Endothelial cell of umbilical vein (primary cell): ENCODE measurements at regions not wholly inside any gene's neighbourhood (a gene's known extent, or its start where the extent isn't known, plus 50 kb on each side); places are given as distances from the start of the nearest gene placed in this dataset.

Experiments
- BruUV-seq: library from RNA; stranded (reverse); fragments of 400-500 nt; replicated peaks from 2 replicates; lab custom pipeline; 2021; lab: Mats Ljungman, UMichigan
- CTCF ChIA-PET: fragments of 300-600, 350-600 bp; sonication (Branson Sonifier 250); formaldehyde crosslinking; loops from one replicate; lab custom pipeline; 2021; ENCODE audit warnings: antibody characterized with exemption, inconsistent platforms; lab: Charles Lee
- POLR2A ChIA-PET: fragments of 300-600, 350-600 bp; sonication (Branson Sonifier 250); formaldehyde crosslinking; loops from one replicate; lab custom pipeline; 2021; ENCODE audit warnings: antibody characterized with exemption, inconsistent platforms; lab: Charles Lee
- DNase-seq: peaks from one replicate; pipeline ENCODE4 v3.0.0-alpha.2; 2011; ENCODE audit warnings: low read depth, low spot score
- FAIRE-seq: peaks from 2 replicates; lab custom pipeline; 2011; peaks lifted over from hg19 to GRCh38; lab: Jason Lieb, UNC
- H2AFZ ChIP-seq: 2 replicates; pipeline ENCODE4 v1.6.0; 2012; ENCODE audit warnings: low read depth, low read length, control low read depth, inconsistent platforms
- H3K27ac ChIP-seq: 2 replicates; pipeline ENCODE4 v1.5.1; 2011; ENCODE audit warnings: low read depth, mild to moderate bottlenecking, control low read depth, low read length, moderate library complexity; ENCODE audit not compliant: insufficient read depth
- H3K27me3 ChIP-seq, 2 experiments: 2 replicates each; pipeline versions ENCODE4 v1.6.0 to v1.6.1; 2011; ENCODE audit warnings: low read length in 2 of 2, mixed read lengths in 1 of 2; ENCODE audit not compliant: control insufficient read depth in 2 of 2, insufficient read depth in 2 of 2
- H3K36me3 ChIP-seq, 2 experiments: 2 replicates in 1 of 2; 3 replicates in 1 of 2; pipeline ENCODE4 v1.5.1; 2011; ENCODE audit warnings: low read length in 2 of 2, mild to moderate bottlenecking in 1 of 2, moderate library complexity in 1 of 2; ENCODE audit not compliant: control insufficient read depth in 2 of 2, insufficient read depth in 2 of 2; ENCODE audit errors: extremely low read depth in 1 of 2
- H3K4me1 ChIP-seq: 3 replicates; pipeline ENCODE4 v1.5.1; 2011; ENCODE audit warnings: mild to moderate bottlenecking, low read length; ENCODE audit not compliant: control insufficient read depth, insufficient read depth; ENCODE audit errors: extremely low read depth
- H3K4me2 ChIP-seq: 2 replicates; pipeline ENCODE4 v1.6.1; 2011; ENCODE audit warnings: low read length, control low read depth, mixed read lengths; ENCODE audit not compliant: insufficient read depth
- H3K4me3 ChIP-seq, 3 experiments: fragments of 200-600 bp in 1 of 3; sonication (generic), shearing (Covaris generic) in 1 of 3; replicated peaks in 1 of 3; 2 replicates each; pipeline ENCODE4 v1.5.1; 2011 to 2016; ENCODE audit warnings: control low read depth in 3 of 3, low read length in 3 of 3, mild to moderate bottlenecking in 2 of 3, inconsistent platforms in 1 of 3, low read depth in 1 of 3, moderate library complexity in 1 of 3; ENCODE audit not compliant: insufficient read depth in 1 of 3
- H3K79me2 ChIP-seq: 2 replicates; pipeline ENCODE4 v1.6.0; 2012; ENCODE audit warnings: low read length, inconsistent platforms; ENCODE audit not compliant: control insufficient read depth, insufficient read depth
- H3K9ac ChIP-seq: replicated peaks from 2 replicates; pipeline ENCODE3; 2011; ENCODE audit warnings: low read length, control low read depth; ENCODE audit not compliant: insufficient read depth; ENCODE audit errors: extremely low read depth
- H3K9me1 ChIP-seq: replicated peaks from 3 replicates; pipeline ENCODE4 v1.6.0; 2011; ENCODE audit warnings: mild to moderate bottlenecking, low read length; ENCODE audit not compliant: control insufficient read depth, insufficient read depth; ENCODE audit errors: extremely low read depth
- H3K9me3 ChIP-seq: replicated peaks from 2 replicates; pipeline ENCODE4 v1.5.1; 2012; ENCODE audit warnings: low read length, inconsistent platforms; ENCODE audit not compliant: control insufficient read depth, insufficient read depth
- H4K20me1 ChIP-seq: replicated peaks from 2 replicates; pipeline ENCODE3; 2011; ENCODE audit warnings: mild to moderate bottlenecking, low read length; ENCODE audit not compliant: control insufficient read depth, insufficient read depth; ENCODE audit errors: extremely low read depth
- EZH2 ChIP-seq: IDR thresholded peaks from 2 replicates; pipeline ENCODE4 v1.6.1; 2012; ENCODE audit warnings: borderline replicate concordance, low read depth, mild to moderate bottlenecking, moderate library complexity, low read length, inconsistent platforms; ENCODE audit not compliant: severe bottlenecking
- FOS ChIP-seq: IDR thresholded peaks from 2 replicates; pipeline ENCODE4 v1.6.1; 2011; ENCODE audit warnings: mild to moderate bottlenecking, low read length, moderate library complexity, borderline replicate concordance; ENCODE audit not compliant: insufficient read depth
- GATA2 ChIP-seq: IDR thresholded peaks from 2 replicates; pipeline ENCODE4 v1.7.0; 2011; ENCODE audit warnings: low read depth, mild to moderate bottlenecking, moderate library complexity, mixed read lengths, low read length; ENCODE audit not compliant: insufficient read length, insufficient read depth
- JUN ChIP-seq: IDR thresholded peaks from 2 replicates; pipeline ENCODE4 v1.6.1; 2011; ENCODE audit warnings: borderline replicate concordance, low read depth; ENCODE audit not compliant: insufficient read length, insufficient read depth
- MYC ChIP-seq: IDR thresholded peaks from one replicate; pipeline ENCODE4 v1.6.1; 2011; ENCODE audit warnings: mild to moderate bottlenecking, low read depth, low read length
- POLR2A ChIP-seq: IDR thresholded peaks from 2 replicates; pipeline ENCODE4 v1.6.1; 2012; ENCODE audit warnings: low read depth, mild to moderate bottlenecking, control low read depth, low read length
- POLR2AphosphoS5 ChIP-seq: IDR thresholded peaks from 2 replicates; pipeline ENCODE4 v1.6.1; 2012; ENCODE audit warnings: low read depth, mild to moderate bottlenecking, control low read depth, low read length, moderate library complexity; ENCODE audit not compliant: insufficient read depth
- dilution Hi-C: fragments of 300-500 bp; cut with MboI; formaldehyde crosslinking; loops from one replicate; pipeline ENCODE4 v1.15.0; 2019; ENCODE audit warnings: low sequenced_read_pairs; ENCODE audit not compliant: extremely low pct_ligation_motif_present
- intact Hi-C: fragments of 100-400 bp; cut with micrococcal nuclease; formaldehyde crosslinking; loops from one replicate; pipeline ENCODE4 v1.10.0; 2022
- TF ChIP-seq, protein P1 (sequence below), 2 donors: IDR thresholded peaks; 1 replicate in 1 of 2; 2 replicates in 1 of 2; pipeline ENCODE4 v1.5.1; 2011; ENCODE audit warnings: low read length in 2 of 2, mild to moderate bottlenecking in 2 of 2, moderate library complexity in 2 of 2, control low read depth in 1 of 2, inconsistent platforms in 1 of 2, low read depth in 1 of 2; ENCODE audit not compliant: insufficient read depth in 1 of 2; ENCODE audit errors: extremely low read depth in 1 of 2
- TF ChIP-seq, protein P2 (sequence below): IDR thresholded peaks from 2 replicates; pipeline ENCODE4 v1.6.1; 2011; ENCODE audit not compliant: insufficient read depth, insufficient read length

DNA sequence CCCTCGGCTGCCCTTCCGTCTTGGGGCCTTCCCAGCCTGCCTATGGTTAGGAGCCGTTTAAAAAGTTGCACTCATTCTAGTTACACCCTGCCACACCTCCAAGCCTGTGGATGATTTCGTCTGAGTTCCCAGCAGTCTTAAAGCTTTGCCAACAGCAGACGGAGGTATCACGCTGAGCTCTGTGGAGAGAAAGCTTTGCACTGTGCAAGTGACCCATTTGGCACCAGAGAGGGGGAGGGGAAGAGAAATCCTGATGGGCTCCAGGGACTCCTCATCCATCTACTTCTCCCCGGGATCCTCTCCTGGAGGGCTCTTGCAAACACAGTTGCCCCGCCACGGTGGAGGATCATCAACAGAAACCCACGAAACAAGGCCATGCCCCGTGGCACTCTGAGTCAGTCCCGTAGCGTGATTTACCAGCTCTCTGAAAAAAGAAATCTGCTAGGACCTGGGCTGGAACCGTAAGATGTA lies 98.8 kb upstream of the CITED2 start:
- no peaks in the 10 kb centered on the region for H3K27me3 ChIP-seq
- H3K27ac ChIP-seq, result no peak overlapping the region
- no peak for TF ChIP-seq POLR2A
- TF ChIP-seq POLR2AphosphoS5, result no peak
- no peak for TF ChIP-seq MYC
- TF ChIP-seq GATA2, result no peak
- no peak for TF ChIP-seq EZH2
- TF ChIP-seq FOS, result no peak
- TF ChIP-seq JUN, result no peak
- TF ChIP-seq, protein P1, sequence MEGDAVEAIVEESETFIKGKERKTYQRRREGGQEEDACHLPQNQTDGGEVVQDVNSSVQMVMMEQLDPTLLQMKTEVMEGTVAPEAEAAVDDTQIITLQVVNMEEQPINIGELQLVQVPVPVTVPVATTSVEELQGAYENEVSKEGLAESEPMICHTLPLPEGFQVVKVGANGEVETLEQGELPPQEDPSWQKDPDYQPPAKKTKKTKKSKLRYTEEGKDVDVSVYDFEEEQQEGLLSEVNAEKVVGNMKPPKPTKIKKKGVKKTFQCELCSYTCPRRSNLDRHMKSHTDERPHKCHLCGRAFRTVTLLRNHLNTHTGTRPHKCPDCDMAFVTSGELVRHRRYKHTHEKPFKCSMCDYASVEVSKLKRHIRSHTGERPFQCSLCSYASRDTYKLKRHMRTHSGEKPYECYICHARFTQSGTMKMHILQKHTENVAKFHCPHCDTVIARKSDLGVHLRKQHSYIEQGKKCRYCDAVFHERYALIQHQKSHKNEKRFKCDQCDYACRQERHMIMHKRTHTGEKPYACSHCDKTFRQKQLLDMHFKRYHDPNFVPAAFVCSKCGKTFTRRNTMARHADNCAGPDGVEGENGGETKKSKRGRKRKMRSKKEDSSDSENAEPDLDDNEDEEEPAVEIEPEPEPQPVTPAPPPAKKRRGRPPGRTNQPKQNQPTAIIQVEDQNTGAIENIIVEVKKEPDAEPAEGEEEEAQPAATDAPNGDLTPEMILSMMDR (IDR thresholded peaks at IDR 0.05; ENCODE audit: extremely low read depth in 1 of 2, insufficient read depth in 1 of 2, low read depth in 1 of 2, low read length in 2 of 2), result no peak
- TF ChIP-seq, protein P2, sequence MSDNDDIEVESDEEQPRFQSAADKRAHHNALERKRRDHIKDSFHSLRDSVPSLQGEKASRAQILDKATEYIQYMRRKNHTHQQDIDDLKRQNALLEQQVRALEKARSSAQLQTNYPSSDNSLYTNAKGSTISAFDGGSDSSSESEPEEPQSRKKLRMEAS, result no peak
- intact Hi-C loops (no loop called here), dilution Hi-C loops (no loop called here)
- no peaks in the 10 kb centered on the region for H3K4me1 ChIP-seq
- H3K9ac ChIP-seq, result no peak overlapping the region
- no peaks in the 10 kb centered on the region for H3K36me3 ChIP-seq
- H3K79me2 ChIP-seq, result no peaks in the 10 kb centered on the region
- ChIA-PET POLR2A (no interaction called here), CTCF (interaction anchor here (0.8 kb wide), 1 partner anchor 21 kb away, joined by 4 read pairs; no protein-coding TSS in a partner anchor)
- H3K9me3 ChIP-seq, result no peaks in the 10 kb centered on the region
- no peak overlapping the region for H2AFZ ChIP-seq
- FAIRE-seq (no peak), DNase-seq (no peak)
- no peak overlapping the region for H3K4me3 ChIP-seq
- no peaks in the 10 kb centered on the region for H4K20me1 ChIP-seq
- no peaks in the 10 kb centered on the region for H3K9me1 ChIP-seq
- BruUV-seq, result no TSS peak
- no peak overlapping the region for H3K4me2 ChIP-seq
